Erythroblast (primary cell): ENCODE measurements at regions not wholly inside any gene's neighbourhood (a gene's known extent, or its start where the extent isn't known, plus 50 kb on each side); places are given as distances from the start of the nearest gene placed in this dataset.

Source experiments
- DNase-seq, 2 experiments: peaks; one replicate each; lab custom pipeline; 2025; lab: John Stamatoyannopoulos, UW
- GATA1 ChIP-seq: IDR thresholded peaks from 2 replicates; pipeline ENCODE4 v1.6.1; 2011; ENCODE audit warnings: low read depth, mild to moderate bottlenecking, control low read depth, low read length, moderate library complexity
- POLR2A ChIP-seq: IDR thresholded peaks from 2 replicates; pipeline ENCODE4 v1.6.1; 2011; ENCODE audit warnings: mild to moderate bottlenecking, low read length

DNA sequence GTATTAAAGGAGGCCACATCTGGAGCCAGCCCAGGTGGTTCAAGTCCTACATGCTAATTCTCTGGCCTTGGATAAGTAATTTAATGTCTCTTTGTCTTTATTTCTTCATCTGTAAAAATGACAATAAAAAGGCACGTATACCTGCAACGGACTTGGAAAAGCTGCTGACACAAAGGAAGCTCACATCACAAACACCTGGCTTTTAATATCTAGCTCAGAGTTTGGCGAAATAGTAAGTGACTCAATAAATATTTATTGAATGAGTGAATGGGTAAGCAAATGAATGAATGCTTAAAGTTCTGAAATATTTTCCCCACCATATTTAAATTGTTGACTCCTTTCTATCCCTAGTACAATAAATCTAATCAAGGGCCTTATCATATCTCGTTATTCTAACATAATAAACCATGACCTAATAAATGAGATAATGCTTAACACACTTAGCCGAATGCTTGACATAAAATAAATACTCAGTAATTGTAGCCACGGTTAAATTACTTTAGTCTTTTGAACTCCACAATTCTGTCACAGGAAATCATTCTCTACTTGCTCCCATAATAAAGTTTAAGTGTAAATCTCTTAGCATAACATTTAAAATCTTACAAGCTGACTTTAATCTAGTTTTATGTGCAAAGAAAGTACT is 74.7 kb upstream of the PALMD start:
- no peak for TF ChIP-seq POLR2A
- TF ChIP-seq GATA1 = no peak
- DNase-seq = no peak

DNA sequence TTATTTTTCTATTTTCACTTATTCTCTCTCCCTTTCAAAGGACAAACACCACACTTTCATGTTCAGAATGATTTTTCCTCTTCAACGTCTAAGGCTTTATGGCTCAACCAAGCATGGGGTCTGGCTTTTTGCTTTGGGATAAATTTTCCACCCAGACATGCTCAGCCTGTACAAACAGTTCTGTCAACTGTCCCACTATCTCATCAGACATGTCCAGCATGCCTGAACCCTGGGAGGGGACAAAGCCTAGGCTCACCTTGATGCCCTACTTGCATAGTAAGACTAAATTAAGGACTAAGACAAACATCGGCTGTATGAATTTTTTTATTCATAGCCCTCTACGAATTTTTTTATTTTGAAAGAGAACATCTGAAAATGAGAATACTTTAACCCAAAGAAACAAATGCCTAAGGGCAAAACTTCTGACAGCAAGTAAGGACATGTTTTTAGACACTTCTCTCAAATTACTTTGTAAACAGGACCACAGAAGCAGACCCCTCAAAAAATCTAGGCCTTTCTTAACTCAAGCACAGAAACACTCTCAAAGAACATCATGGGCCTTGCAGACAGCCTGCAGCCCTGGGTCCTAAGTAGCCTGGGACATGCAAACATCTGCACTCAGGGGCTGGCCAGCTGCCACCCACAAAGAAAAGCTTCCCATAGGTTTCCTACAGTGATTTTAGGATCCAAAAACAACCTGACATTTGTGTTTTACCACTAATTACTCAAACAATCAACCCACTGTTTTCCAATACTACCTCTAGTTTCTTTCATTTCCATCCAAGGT is 72.3 kb upstream of the PALMD start:
- no peak for TF ChIP-seq POLR2A
- TF ChIP-seq GATA1 = no peak
- DNase-seq = no peak

DNA sequence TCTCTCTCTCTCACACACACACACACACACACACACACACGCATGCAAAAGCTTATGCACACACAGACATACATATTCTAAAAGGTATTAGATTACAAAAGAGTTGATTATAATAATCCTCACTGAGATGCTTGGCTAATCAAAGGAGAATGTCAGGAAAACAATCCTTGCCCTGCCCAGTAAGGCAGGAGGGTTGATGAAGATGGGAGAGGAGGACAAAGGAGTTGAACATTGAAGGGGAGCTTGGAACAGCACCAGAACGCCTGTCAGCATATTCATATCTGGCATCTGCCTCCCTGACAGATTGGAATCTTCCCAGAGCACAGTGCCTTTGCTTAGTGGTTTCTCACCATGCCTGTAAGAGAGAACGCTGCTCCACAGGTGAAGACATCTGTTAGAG is 68.6 kb upstream of the PALMD start:
- no peak for TF ChIP-seq GATA1
- TF ChIP-seq POLR2A = no peak
- no peak for DNase-seq

DNA sequence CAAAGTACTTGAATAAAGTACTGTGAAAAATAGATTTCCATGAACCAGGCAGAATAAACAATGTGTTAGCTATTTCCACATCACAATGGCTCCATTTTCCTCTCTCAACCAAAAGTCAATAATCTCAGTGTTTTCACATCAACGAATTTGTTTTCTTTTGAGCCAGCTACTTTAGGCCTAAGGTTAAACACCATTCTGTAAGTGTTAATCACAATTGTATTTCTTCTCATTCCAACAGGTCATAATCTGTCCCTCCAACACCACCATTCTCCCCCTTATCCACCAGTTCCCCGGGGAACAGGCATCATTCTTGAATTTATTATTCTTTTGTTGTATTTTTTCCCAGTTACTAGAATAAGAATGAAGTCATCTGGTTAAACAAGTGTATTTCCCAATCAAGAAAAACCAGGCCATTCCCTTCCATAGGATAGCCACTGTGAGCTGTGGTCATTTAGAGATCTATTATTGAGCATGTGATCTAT is 66.2 kb upstream of the PALMD start:
- no peak for DNase-seq
- TF ChIP-seq POLR2A (no peak), GATA1 (no peak)

DNA sequence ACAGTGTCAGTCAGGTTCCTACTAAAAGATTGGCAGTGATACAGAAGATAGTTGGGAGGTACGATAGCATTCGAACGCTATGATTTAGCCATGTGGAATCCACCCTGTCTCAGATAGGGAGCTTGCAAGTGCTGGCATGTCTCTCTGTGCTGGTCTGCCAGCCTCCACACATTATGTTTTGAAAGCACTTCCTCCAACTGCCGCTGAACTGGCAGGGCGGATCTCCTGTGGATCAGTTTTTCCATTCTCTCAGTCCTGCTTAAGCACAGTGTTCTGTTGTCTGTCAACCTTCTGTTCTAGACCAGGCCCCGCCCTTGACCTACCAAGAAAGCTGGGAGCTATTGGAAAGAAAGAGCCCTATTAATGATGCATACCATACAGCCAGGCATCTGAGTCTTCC is 65.5 kb upstream of the PALMD start:
- no peak for TF ChIP-seq POLR2A
- no peak for TF ChIP-seq GATA1
- no peak for DNase-seq

DNA sequence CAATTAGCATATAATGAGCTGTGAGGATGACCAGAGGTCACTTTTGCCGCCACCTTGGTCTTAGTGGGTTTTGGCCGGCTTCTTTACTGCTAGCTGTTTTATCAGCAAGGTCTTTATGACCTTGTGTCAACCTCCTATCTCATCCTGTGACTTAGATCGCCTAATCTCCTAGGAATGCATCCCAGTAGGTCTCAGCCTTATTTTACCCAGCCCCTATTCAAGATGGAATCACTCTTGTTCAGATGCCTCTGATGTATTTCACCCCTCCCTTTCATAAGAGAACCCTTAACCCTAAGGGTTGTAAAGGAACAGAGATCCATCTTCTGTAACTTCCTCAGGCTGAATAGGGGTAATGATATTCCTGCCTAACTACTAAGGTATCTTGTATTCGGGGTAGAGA is 58.9 kb upstream of the PALMD start:
- no peak for TF ChIP-seq POLR2A
- no peak for TF ChIP-seq GATA1
- no peak for DNase-seq

DNA sequence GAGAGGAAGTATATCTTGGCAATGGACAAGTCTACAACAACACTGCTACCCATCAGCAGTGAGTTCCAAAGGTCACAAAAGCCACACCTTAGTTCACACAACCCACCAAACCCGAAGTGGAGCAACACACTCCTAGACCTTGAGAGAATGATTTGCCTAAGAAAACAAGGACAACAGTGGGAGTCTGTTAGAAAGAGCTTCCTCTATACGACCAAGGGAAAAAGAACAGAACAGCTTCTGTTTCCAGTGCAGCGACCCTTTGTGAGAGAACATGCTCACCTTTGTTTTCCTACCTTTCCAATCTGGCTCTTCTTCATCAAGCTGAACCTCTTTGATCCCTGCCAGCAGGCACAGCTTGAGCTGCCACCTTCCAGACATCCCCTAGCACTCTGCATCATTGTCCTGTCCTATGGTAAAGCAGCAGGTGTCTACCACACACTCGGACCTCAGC is 56.7 kb upstream of the PALMD start:
- no peak for DNase-seq
- TF ChIP-seq GATA1 (no peak), POLR2A (no peak)

DNA sequence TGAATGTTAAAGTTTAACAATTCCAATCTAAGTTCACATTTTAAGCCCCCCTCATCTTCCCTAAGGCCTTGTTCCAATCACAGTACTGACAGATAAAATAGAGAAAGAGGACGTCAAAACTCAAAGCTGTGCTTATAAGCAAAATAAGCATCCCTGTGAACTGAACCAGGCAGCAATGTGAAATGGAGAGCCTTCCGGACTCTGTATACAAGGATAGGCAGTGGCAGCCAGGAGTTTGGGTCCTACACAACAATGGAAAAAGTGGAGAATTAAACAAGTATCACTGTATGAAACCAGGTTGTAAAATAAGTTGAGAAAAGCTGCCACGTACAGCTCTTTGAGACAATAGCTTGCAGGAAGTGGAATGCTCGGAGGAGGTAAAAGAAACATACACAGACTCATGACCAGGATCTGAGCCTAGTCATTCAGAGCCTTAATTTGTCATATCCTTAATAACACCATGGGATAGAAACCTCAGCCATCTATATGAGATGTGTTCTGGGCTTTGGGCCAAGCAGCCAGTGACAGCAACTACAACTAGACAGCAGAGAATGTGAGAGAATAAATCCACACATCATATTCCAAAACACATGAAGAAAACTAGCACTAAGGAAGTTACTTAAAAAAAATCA is 55.2 kb upstream of the PALMD start:
- no peak for DNase-seq
- TF ChIP-seq GATA1 (no peak), POLR2A (no peak)

DNA sequence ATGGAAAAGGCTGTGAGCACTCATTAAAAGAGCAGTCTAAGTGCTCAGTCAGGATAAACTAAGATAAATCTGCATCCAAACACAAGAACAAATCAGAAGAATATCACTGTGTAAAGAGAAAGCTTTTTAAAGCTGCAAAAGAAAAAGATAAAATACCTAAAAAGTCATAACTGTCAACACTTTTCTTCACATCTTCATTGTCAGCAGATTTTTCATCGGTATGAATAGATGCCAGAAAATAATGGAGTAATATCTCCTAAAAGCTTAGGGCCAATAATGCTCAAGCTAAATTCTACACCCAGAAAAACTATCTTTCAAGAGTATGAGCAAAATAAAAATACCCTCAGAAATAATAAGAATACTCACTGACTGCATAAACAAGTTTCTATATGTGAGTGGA is 54.0 kb upstream of the PALMD start:
- no peak for DNase-seq
- TF ChIP-seq GATA1 = no peak
- TF ChIP-seq POLR2A = no peak

DNA sequence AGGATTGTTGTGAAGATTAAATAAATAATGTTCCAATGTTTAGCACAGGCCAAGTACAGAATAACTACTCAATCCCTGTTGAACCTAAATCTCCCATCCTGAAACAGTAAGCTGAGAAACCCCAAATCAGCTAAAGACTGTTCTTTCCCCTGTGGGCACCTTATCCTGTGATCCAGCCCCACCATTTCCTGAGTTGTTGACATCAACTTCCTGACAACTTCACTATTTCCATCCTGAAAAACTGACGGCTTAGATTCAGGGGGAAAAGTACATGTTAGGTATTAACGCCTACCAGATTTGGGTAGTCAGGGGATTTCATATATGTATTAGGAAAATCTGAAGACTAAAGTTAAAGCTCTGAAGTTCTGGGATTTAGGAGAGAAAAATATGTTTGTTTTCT is 51.7 kb upstream of the PALMD start:
- DNase-seq = no peak
- TF ChIP-seq GATA1 (no peak), POLR2A (no peak)

DNA sequence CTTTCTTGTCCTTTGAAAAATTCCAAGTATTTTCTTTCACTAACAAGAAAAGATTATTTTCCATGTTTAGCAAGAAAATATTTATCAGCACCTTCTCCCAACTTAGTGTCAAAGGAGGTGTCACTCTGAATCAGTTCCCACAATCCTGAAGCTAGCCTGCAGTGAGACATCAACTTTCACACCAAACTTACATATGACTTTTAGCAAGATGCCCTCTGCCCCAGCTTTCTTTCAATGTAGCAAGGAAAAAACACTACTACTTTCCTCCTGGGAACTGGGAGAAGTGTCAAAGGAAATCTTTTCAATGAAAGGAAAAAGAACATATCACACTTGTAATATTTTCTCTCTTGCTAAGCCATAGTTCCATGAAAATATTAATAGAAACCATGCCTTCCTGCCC is 50.9 kb upstream of the PALMD start:
- DNase-seq = no peak
- TF ChIP-seq GATA1 = no peak
- TF ChIP-seq POLR2A = no peak

DNA sequence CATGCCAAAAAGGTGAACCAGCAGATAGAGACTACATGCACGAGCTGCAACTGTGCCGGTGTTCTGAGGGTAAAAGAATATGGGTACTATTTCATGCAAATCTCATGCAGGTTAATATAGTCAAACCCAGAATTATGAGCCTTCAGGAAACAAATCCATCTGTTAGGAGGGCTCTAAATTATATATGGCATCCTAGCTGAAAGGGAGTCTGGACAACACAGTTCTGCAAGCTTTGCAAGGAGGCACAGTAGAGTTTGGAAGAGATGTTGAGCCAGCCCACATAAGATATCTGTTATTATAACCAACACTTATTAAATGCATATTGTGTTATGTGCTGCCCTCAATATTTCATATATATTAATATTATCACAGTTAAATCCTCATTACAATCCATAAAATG is 50.5 kb upstream of the PALMD start:
- TF ChIP-seq GATA1 (no peak), POLR2A (no peak)
- DNase-seq = no peak
